HG03135 (cell line): ENCODE measurements at regions not wholly inside any gene's neighbourhood (a gene's known extent, or its start where the extent isn't known, plus 50 kb on each side); places are given as distances from the start of the nearest gene placed in this dataset.

Experiments used
- ATAC-seq: cut with Tn5 transposase; IDR thresholded peaks from one replicate; pipeline ENCODE4 v1.9.1; 2021; ENCODE audit warnings: mild to moderate bottlenecking, moderate library complexity; ENCODE audit not compliant: unreplicated experiment

GRCh38 chr5:141800617-141801016 is 77.6 kb downstream of the PCDH1 start:
- ATAC-seq: no peak

- ATAC-seq: no peak
Observed at GRCh38 chr5:141799507-141800167, 78.6 kb downstream of the PCDH1 start.

GRCh38 chr5:141797425-141797824 is 80.8 kb downstream of the PCDH1 start:
- no peak for ATAC-seq

- ATAC-seq: no peak
Observed at GRCh38 chr5:141795421-141795820, 82.8 kb downstream of the PCDH1 start.

- ATAC-seq: no peak
Observed at GRCh38 chr5:141793881-141794280, 84.3 kb downstream of the PCDH1 start.

GRCh38 chr5:141793403-141793802 is 84.8 kb downstream of the PCDH1 start:
- ATAC-seq: no peak

GRCh38 chr5:141790630-141791029 is 87.6 kb downstream of the PCDH1 start:
- no peak for ATAC-seq

GRCh38 chr5:141789330-141789729 is 88.9 kb downstream of the PCDH1 start:
- ATAC-seq: no peak

GRCh38 chr5:141788296-141788970 is 89.8 kb downstream of the PCDH1 start:
- no peak for ATAC-seq

GRCh38 chr5:141787376-141787775 is 90.8 kb downstream of the PCDH1 start:
- no peak for ATAC-seq

GRCh38 chr5:141786700-141787099 is 91.5 kb downstream of the PCDH1 start:
- ATAC-seq: no peak

- no peak for ATAC-seq
Observed at GRCh38 chr5:141785711-141786110, 92.5 kb downstream of the PCDH1 start.

- ATAC-seq: no peak
Observed at GRCh38 chr5:141785135-141785534, 93.1 kb downstream of the PCDH1 start.

GRCh38 chr5:141784529-141784928 is 93.7 kb downstream of the PCDH1 start:
- ATAC-seq: no peak

GRCh38 chr5:141783947-141784296 is 94.3 kb downstream of the PCDH1 start:
- no peak for ATAC-seq

- ATAC-seq: no peak
Observed at GRCh38 chr5:141783005-141783946, 94.9 kb downstream of the PCDH1 start.

- ATAC-seq: no peak
Observed at GRCh38 chr5:141781910-141782309, 96.3 kb downstream of the PCDH1 start.

GRCh38 chr5:141780952-141781781 is 97.0 kb downstream of the PCDH1 start:
- no peak for ATAC-seq

GRCh38 chr5:141780240-141780951 is 97.8 kb downstream of the PCDH1 start:
- ATAC-seq: no peak

- no peak for ATAC-seq
Observed at GRCh38 chr5:141779503-141779973, 97.5 kb upstream of the ARAP3 start.
